Right lung (tissue), 2 donors: ENCODE measurements at regions not wholly inside any gene's neighbourhood (a gene's known extent, or its start where the extent isn't known, plus 50 kb on each side); places are given as distances from the start of the nearest gene placed in this dataset.
"Not testable (repeated sequence)": the region's sequence is repeated elsewhere in the genome, so short reads cannot be mapped to it uniquely, and the experiment has no call there.

Source experiments
- DNase-seq, 2 donors: peaks; one replicate each; pipeline ENCODE4 v3.0.0-alpha.2; 2013

GRCh38 chr3:3686907-3687648 lies 112.2 kb upstream of the LRRN1 start:
- DNase-seq, result no peak

GRCh38 chr3:3685721-3686120 lies 113.5 kb upstream of the LRRN1 start:
- DNase-seq, result no peak

GRCh38 chr3:3683261-3683660 lies 116.0 kb upstream of the LRRN1 start:
- no peak for DNase-seq

GRCh38 chr3:3675801-3676200 lies 123.4 kb upstream of the LRRN1 start:
- no peak for DNase-seq

GRCh38 chr3:3675186-3675585 lies 124.0 kb upstream of the LRRN1 start:
- no peak for DNase-seq

GRCh38 chr3:3666664-3667063 lies 132.6 kb upstream of the LRRN1 start:
- no peak for DNase-seq

GRCh38 chr3:3665961-3666640 lies 133.1 kb upstream of the LRRN1 start:
- DNase-seq, result no peak

GRCh38 chr3:3665546-3665945 lies 133.7 kb upstream of the LRRN1 start:
- no peak for DNase-seq

- DNase-seq, result no peak
Measured at GRCh38 chr3:3664935-3665334, 134.3 kb upstream of the LRRN1 start.

- DNase-seq, result no peak
Measured at GRCh38 chr3:3662610-3663009, 136.6 kb upstream of the LRRN1 start.

- DNase-seq, result no peak
Measured at GRCh38 chr3:3654916-3655315, 144.3 kb upstream of the LRRN1 start.

- DNase-seq, result no peak
Measured at GRCh38 chr3:3648988-3649679, 150.1 kb upstream of the LRRN1 start.

- no peak for DNase-seq
Measured at GRCh38 chr3:3646934-3647333, 152.3 kb upstream of the LRRN1 start.

GRCh38 chr3:3646103-3646844 lies 153.0 kb upstream of the LRRN1 start:
- not testable (repeated sequence) for DNase-seq

GRCh38 chr3:3641877-3642455 lies 157.3 kb upstream of the LRRN1 start:
- no peak for DNase-seq

GRCh38 chr3:3639078-3639477 lies 160.2 kb upstream of the LRRN1 start:
- no peak for DNase-seq

- DNase-seq, result no peak
Measured at GRCh38 chr3:3636815-3637214, 162.4 kb upstream of the LRRN1 start.

- no peak for DNase-seq
Measured at GRCh38 chr3:3635109-3635508, 164.1 kb upstream of the LRRN1 start.

GRCh38 chr3:3634326-3634725 lies 164.9 kb upstream of the LRRN1 start:
- no peak for DNase-seq

- DNase-seq, result no peak
Measured at GRCh38 chr3:3633761-3634160, 165.5 kb upstream of the LRRN1 start.

GRCh38 chr3:3632449-3632848 lies 166.8 kb upstream of the LRRN1 start:
- no peak for DNase-seq

GRCh38 chr3:3631114-3631513 lies 168.1 kb upstream of the LRRN1 start:
- DNase-seq, result no peak
